ENCODE measurements at regions not wholly inside any gene's neighbourhood (a gene's known extent, or its start where the extent isn't known, plus 50 kb on each side); places are given as distances from the start of the nearest gene placed in this dataset.
"Not testable (repeated sequence)": the region's sequence is repeated elsewhere in the genome, so short reads cannot be mapped to it uniquely, and the experiment has no call there.

- DNase-seq (ENCODE audit: low read depth): no peak
These were observed 496.1 kb upstream of the SLC39A10 start for GRCh38 chr2:195160963-195161362.

DNA sequence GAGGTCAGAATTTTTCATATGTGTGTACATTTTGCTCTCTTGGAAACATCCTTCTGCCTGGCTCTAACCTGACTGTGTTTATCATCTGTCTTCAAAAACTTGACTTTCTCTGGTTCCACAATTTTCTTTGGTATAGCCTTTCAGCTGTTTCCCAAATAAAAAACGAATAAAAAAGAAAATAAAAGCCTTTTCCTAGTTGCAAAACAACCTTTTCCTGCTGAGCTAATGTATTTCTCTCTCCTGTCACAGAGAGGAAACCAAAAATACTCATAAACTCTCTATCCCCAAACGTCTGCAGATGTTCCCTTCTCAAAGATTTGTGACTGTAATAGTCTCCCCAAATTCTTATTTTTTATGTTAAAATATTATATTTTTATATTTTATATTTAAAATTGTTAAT lies 505.3 kb upstream of the SLC39A10 start:
- no peak for DNase-seq (ENCODE audit: low read depth)

GRCh38 chr2:195150819-195151218 lies 506.2 kb upstream of the SLC39A10 start:
- no peak for DNase-seq (ENCODE audit: low read depth)

DNA sequence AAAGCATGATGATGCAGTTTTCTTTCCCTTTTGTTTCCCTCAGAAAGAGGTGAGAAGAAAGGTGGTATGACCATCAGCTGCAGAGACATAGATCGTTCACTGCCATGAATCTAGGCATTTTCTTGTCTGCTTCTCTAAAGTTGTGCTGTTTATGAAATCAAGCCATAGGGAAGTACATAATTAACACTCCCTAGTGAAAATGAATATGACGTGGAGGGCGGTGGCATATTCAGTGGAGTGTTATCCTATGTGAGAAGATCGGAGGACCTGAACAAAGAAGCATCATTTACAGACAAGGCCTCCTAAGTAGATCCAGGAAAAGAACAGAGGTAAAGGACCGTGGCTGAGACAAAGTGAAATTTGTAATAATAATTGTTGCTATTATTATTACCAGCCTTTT lies 509.0 kb upstream of the SLC39A10 start:
- no peak for DNase-seq (ENCODE audit: low read depth)

GRCh38 chr2:195146761-195147541 lies 510.1 kb upstream of the SLC39A10 start:
- DNase-seq (ENCODE audit: low read depth): no peak

- no peak for DNase-seq (ENCODE audit: low read depth)
These were observed 518.6 kb upstream of the SLC39A10 start for GRCh38 chr2:195138435-195138834.

DNA sequence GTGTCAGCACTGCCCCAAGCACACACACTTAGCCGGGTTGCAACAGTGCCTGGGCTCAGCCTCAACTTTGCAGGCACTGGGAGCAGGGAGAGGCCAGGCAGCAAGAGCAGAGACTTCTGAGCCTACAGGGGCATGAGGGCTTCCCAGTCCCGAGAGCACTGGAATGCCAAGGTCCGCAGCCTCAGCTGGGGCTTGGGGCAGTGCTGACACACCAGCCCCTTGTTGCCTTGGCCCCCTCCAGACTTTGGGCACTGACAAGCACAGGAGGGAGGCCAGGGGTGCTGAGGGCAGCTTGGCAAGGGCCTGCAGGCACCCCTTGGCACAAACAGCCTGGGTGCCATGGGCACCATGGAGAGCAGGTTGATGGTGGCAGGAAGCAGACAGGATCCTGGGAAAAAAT lies 531.1 kb upstream of the SLC39A10 start:
- DNase-seq (ENCODE audit: low read depth): not testable (repeated sequence)

GRCh38 chr2:195124391-195125079 lies 532.5 kb upstream of the SLC39A10 start:
- no peak for DNase-seq (ENCODE audit: low read depth)

- DNase-seq (ENCODE audit: low read depth): no peak
These were observed 534.4 kb upstream of the SLC39A10 start for GRCh38 chr2:195122653-195123052.

DNA sequence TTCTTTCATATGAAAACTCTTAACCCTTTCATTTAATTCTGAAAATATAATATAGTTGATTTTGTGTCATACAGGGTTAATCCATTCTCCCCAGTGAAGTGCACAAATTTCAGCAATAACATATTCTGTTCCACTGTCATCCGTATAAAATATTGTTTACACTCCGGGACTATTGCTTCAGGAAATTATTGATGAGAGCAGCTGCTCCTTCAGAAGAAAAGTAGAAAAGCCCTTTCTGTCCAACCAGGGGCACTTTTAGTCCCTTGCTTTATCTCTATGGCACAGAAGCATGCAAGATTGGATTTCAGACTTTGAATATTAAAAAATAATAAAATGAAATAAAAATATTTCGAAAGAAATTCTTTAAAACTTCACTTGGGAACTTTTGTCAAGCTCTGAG lies 535.7 kb upstream of the SLC39A10 start:
- DNase-seq (ENCODE audit: low read depth): no peak

- no peak for DNase-seq (ENCODE audit: low read depth)
These were observed 537.8 kb upstream of the SLC39A10 start for GRCh38 chr2:195119231-195119630.

GRCh38 chr2:195118276-195118675 lies 538.8 kb upstream of the SLC39A10 start:
- DNase-seq (ENCODE audit: low read depth): no peak

GRCh38 chr2:195117011-195117410 lies 540.0 kb upstream of the SLC39A10 start:
- DNase-seq (ENCODE audit: low read depth): no peak

DNA sequence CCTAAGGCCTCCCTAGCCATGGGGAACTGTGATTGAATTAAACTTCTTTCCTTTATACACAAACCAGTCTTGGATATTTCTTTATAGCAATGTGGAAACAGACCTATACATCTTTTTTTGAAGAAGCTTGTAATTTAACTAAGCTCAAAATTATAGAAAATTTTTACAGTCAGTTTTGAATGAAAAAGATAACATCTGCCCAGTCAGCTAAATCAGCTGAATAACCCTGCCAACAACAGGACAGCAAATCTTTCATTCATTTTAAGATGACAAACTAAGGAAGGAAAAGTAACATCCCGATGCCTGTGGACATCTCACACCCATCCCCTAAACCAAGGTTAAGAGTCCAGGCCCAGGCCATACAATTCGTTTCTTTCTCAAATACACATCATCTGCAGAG lies 541.3 kb upstream of the SLC39A10 start:
- DNase-seq (ENCODE audit: low read depth): no peak

DNA sequence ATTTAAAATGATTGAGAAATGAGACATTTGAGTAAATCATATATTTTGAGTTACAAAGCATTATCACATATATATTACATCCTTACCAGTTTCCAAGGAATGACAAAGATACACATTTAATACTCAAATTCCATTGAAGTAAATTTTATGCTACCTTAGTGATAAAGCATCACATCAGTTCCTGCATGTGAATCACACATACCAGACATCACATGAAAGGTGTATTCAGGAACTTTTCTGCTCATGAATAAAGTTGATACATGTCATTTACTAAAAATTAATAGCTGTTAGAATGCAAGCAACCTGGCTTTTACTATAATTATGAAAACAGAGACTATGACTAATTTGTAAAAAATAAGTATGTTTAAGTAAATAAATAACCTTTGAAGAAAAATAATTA lies 548.8 kb upstream of the SLC39A10 start:
- no peak for DNase-seq (ENCODE audit: low read depth)

DNA sequence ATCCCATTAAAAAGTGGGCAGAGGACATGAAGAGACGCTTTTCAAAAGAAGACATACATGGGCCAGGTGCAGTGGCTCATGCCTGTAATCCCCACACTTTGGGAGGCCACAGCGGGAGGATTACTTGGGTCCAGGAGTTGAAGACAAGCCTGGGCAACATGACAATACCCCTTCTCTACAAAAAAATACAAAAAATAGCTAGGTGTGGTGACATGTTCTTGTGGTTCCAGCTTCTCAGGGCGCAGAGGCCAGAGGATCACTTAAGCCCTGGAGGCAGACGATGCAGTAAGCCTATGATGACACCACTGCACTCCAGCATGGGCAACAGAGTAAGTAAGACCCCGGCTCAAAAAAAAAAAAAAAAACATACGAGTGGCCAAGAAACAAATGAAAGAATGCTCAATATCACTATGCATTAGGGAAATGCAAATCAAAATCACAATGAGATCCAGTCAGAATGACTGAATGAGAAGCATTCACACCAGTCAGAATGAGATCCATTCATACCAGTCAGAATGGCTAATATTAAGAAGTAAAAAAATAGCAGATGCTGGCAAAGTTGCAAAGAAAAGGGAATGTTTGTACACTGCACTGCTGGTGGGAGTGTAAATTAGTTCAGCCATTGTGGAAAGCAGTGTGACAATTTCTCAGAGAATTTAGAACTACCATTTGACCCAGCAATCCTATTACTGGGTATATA lies 550.2 kb upstream of the SLC39A10 start:
- DNase-seq (ENCODE audit: low read depth): no peak

DNA sequence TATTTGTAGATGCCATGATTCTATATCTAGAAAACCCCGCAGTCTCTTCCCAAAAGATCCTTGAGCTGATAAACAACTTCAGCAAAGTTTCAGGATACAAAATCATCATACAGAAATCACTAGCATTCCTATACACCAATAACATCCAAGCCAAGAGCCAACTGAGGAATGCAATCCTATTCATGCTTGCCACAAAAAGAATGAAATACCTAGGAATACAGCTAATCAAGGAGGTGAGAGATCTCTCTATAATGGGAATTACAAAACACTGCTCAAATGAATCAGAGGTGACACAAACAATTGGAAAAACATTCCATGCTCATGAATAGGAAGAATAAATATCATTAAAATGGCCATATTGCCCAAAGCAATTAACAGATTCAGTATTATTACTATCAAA lies 551.4 kb upstream of the SLC39A10 start:
- no peak for DNase-seq (ENCODE audit: low read depth)

- peak; percentile 27 for DNase-seq (ENCODE audit: low read depth)
These were observed 562.7 kb upstream of the SLC39A10 start for GRCh38 chr2:195094330-195094729.

- DNase-seq (ENCODE audit: low read depth): no peak
These were observed 564.7 kb upstream of the SLC39A10 start for GRCh38 chr2:195092341-195092740.

- DNase-seq (ENCODE audit: low read depth): not testable (repeated sequence)
These were observed 584.2 kb upstream of the SLC39A10 start for GRCh38 chr2:195072806-195073205.

DNA sequence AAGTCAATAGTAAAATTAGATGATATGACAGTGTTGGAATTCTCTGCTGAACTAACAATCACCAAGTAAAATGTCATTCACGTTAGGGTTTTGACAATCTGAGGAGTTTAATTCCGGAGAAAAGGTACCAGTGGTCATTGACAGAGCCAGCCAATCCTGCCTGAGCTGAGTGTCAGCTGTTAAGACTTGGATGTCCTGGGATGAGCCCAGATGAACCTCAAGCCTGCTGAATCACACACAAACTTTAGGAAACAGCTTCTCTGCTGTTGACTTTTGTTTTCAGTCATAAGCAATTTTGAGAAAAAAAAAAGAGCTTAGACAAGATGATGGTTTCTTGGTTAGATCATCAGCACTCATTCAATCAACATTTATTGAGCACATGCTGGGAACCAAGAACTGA lies 600.0 kb upstream of the SLC39A10 start:
- DNase-seq (ENCODE audit: low read depth): no peak

- no peak for DNase-seq (ENCODE audit: low read depth)
These were observed 601.0 kb upstream of the SLC39A10 start for GRCh38 chr2:195055996-195056395.

- DNase-seq (ENCODE audit: low read depth): peak; percentile 15
These were observed 605.6 kb upstream of the SLC39A10 start for GRCh38 chr2:195051401-195051800.

Measured in iris pigment epithelial cell (primary cell).